Ishikawa (cell line): ENCODE measurements at regions not wholly inside any gene's neighbourhood (a gene's known extent, or its start where the extent isn't known, plus 50 kb on each side); places are given as distances from the start of the nearest gene placed in this dataset.

Experiments used
- CEBPB ChIP-seq: IDR thresholded peaks from 2 replicates; pipeline ENCODE4 v1.6.1; 2012
- CREB1 ChIP-seq: IDR thresholded peaks from 2 replicates; pipeline ENCODE4 v1.6.1; 2012; ENCODE audit warnings: low read depth
- EGR1 ChIP-seq: IDR thresholded peaks from 2 replicates; pipeline ENCODE4 v1.6.1; 2012
- EP300 ChIP-seq: IDR thresholded peaks from 2 replicates; pipeline ENCODE4 v1.6.1; 2012; ENCODE audit warnings: borderline replicate concordance
- FOXM1 ChIP-seq: IDR thresholded peaks from 2 replicates; pipeline ENCODE4 v1.6.1; 2012; ENCODE audit warnings: low read depth, borderline replicate concordance
- MAX ChIP-seq: IDR thresholded peaks from 2 replicates; pipeline ENCODE4 v1.6.1; 2012
- NFIC ChIP-seq: IDR thresholded peaks from 2 replicates; pipeline ENCODE4 v1.6.1; 2012
- RAD21 ChIP-seq: IDR thresholded peaks from 2 replicates; pipeline ENCODE4 v1.6.1; 2012; ENCODE audit warnings: low read depth
- REST ChIP-seq: IDR thresholded peaks from 2 replicates; pipeline ENCODE4 v1.6.1; 2012; ENCODE audit warnings: low read depth, mild to moderate bottlenecking
- TAF1 ChIP-seq: IDR thresholded peaks from 2 replicates; pipeline ENCODE4 v1.6.1; 2012; ENCODE audit warnings: low read depth, mild to moderate bottlenecking
- TCF12 ChIP-seq: IDR thresholded peaks from 2 replicates; pipeline ENCODE4 v1.6.1; 2012; ENCODE audit warnings: low read depth
- TEAD4 ChIP-seq: IDR thresholded peaks from 2 replicates; pipeline ENCODE4 v1.6.1; 2012
- USF1 ChIP-seq: IDR thresholded peaks from 2 replicates; pipeline ENCODE4 v1.6.1; 2012
- YY1 ChIP-seq: IDR thresholded peaks from 2 replicates; pipeline ENCODE4 v1.6.1; 2012; ENCODE audit warnings: low read depth
- ZBTB7A ChIP-seq: IDR thresholded peaks from 2 replicates; pipeline ENCODE4 v1.6.1; 2012; ENCODE audit warnings: low read depth

- TF ChIP-seq EP300, result no peak
Observed at GRCh38 chr15:95646484-95647273, 683.8 kb upstream of the NR2F2 start.

GRCh38 chr15:95647531-95648277 lies 682.8 kb upstream of the NR2F2 start:
- TF ChIP-seq TCF12 (no peak), FOXM1 (no peak), TEAD4 (no peak)

GRCh38 chr15:95653361-95653805 lies 677.1 kb upstream of the NR2F2 start:
- no peak for TF ChIP-seq TEAD4
- no peak for TF ChIP-seq TCF12
- no peak for TF ChIP-seq CREB1
- no peak for TF ChIP-seq ZBTB7A
- no peak for TF ChIP-seq EP300
- no peak for TF ChIP-seq RAD21
- TF ChIP-seq TAF1, result no peak
- no peak for TF ChIP-seq MAX
- no peak for TF ChIP-seq NFIC
- no peak for TF ChIP-seq EGR1
- no peak for TF ChIP-seq YY1
- TF ChIP-seq REST, result no peak
- no peak for TF ChIP-seq FOXM1

- no peak for TF ChIP-seq TAF1
- TF ChIP-seq TEAD4, result no peak
- no peak for TF ChIP-seq RAD21
- no peak for TF ChIP-seq EP300
Observed at GRCh38 chr15:95655089-95655607, 675.4 kb upstream of the NR2F2 start.

GRCh38 chr15:95656595-95656994 lies 673.9 kb upstream of the NR2F2 start:
- TF ChIP-seq RAD21 (no peak), YY1 (no peak), FOXM1 (no peak), ZBTB7A (no peak), TCF12 (no peak), EP300 (no peak), CEBPB (no peak), NFIC (no peak)

GRCh38 chr15:95658799-95659198 lies 671.7 kb upstream of the NR2F2 start:
- no peak for TF ChIP-seq EGR1
- no peak for TF ChIP-seq FOXM1
- no peak for TF ChIP-seq NFIC
- TF ChIP-seq TCF12, result no peak
- no peak for TF ChIP-seq TEAD4
- no peak for TF ChIP-seq REST

- TF ChIP-seq FOXM1, result no peak
- TF ChIP-seq MAX, result no peak
- no peak for TF ChIP-seq CREB1
- TF ChIP-seq USF1, result no peak
- no peak for TF ChIP-seq EGR1
- TF ChIP-seq EP300, result no peak
Observed at GRCh38 chr15:95659656-95660055, 670.8 kb upstream of the NR2F2 start.
